SK-N-SH treated with all-trans-retinoic acid at 6 μM for 48 hours (cell line): ENCODE measurements at regions not wholly inside any gene's neighbourhood (a gene's known extent, or its start where the extent isn't known, plus 50 kb on each side); places are given as distances from the start of the nearest gene placed in this dataset.

Experiments
- ATAC-seq: fragments of 200-7000 bp; cut with Tn5 transposase; 3 replicates; pipeline ENCODE4 v1.9.1; 2020; ENCODE audit warnings: mild to moderate bottlenecking, moderate library complexity
- ARNTL ChIP-seq: fragments of 450-650 bp; formaldehyde crosslinking; IDR thresholded peaks from 2 replicates; pipeline ENCODE4 v1.5.0; 2020; ENCODE audit warnings: low read depth, mild to moderate bottlenecking, moderate library complexity, borderline replicate concordance
- BACH2 ChIP-seq: fragments of 250-450 bp; sonication (Bioruptor Pico); IDR thresholded peaks from 2 replicates; pipeline ENCODE4 v1.9.0; 2021; ENCODE audit warnings: mild to moderate bottlenecking, borderline replicate concordance
- CSDC2 ChIP-seq: fragments of 250-450 bp; sonication (Bioruptor Pico); IDR thresholded peaks from 2 replicates; pipeline ENCODE4 v1.5.0; 2020; ENCODE audit warnings: mild to moderate bottlenecking, moderate library complexity
- ESRRG ChIP-seq: fragments of 250-450 bp; sonication (Bioruptor Pico); IDR thresholded peaks from 2 replicates; pipeline ENCODE4 v1.6.1; 2021; ENCODE audit warnings: mild to moderate bottlenecking
- GLIS3 ChIP-seq: fragments of 250-450 bp; sonication (Bioruptor Pico); IDR thresholded peaks from 2 replicates; pipeline ENCODE4 v1.5.0; 2020; ENCODE audit warnings: mild to moderate bottlenecking, moderate library complexity
- ISL1 ChIP-seq: fragments of 250-450 bp; sonication (Bioruptor Pico); IDR thresholded peaks from 2 replicates; pipeline ENCODE4 v2.1.2; 2022; ENCODE audit warnings: mild to moderate bottlenecking, moderate library complexity
- OSR1 ChIP-seq: fragments of 250-450 bp; sonication (Bioruptor Pico); IDR thresholded peaks from 2 replicates; pipeline ENCODE4 v1.8.0; 2022; ENCODE audit warnings: moderate library complexity, mild to moderate bottlenecking, inconsistent platforms
- PPARA ChIP-seq: fragments of 250-450 bp; sonication (Bioruptor Pico); IDR thresholded peaks from 2 replicates; pipeline ENCODE4 v1.5.0; 2020; ENCODE audit warnings: mild to moderate bottlenecking, borderline replicate concordance
- SNAI2 ChIP-seq: fragments of 250-450 bp; sonication (Bioruptor Pico); IDR thresholded peaks from 2 replicates; pipeline ENCODE4 v1.5.0; 2020; ENCODE audit warnings: mild to moderate bottlenecking, moderate library complexity
- ZC3H10 ChIP-seq: fragments of 250-450 bp; sonication (Bioruptor Pico); IDR thresholded peaks from 2 replicates; pipeline ENCODE4 v1.5.1; 2021; ENCODE audit warnings: mild to moderate bottlenecking, moderate library complexity
- ZFP3 ChIP-seq: fragments of 250-450 bp; sonication (Bioruptor Pico); IDR thresholded peaks from 2 replicates; pipeline ENCODE4 v1.5.0; 2020; ENCODE audit warnings: mild to moderate bottlenecking, moderate library complexity
- ZFP30 ChIP-seq: fragments of 450-650 bp; formaldehyde crosslinking; IDR thresholded peaks from 2 replicates; pipeline ENCODE4 v1.5.0; 2022; ENCODE audit warnings: mild to moderate bottlenecking, moderate library complexity
- ZNF565 ChIP-seq: fragments of 450-650 bp; formaldehyde crosslinking; conservative IDR thresholded peaks from 2 replicates; pipeline ENCODE4 v1.5.0; 2020; ENCODE audit warnings: low read depth, mild to moderate bottlenecking, moderate library complexity
- ZNF70 ChIP-seq: fragments of 450-650 bp; formaldehyde crosslinking; IDR thresholded peaks from 2 replicates; pipeline ENCODE4 v1.5.0; 2020; ENCODE audit warnings: mild to moderate bottlenecking, moderate library complexity
- ZNF8 ChIP-seq: fragments of 450-650 bp; formaldehyde crosslinking; IDR thresholded peaks from 2 replicates; pipeline ENCODE4 v1.5.0; 2020; ENCODE audit warnings: mild to moderate bottlenecking, moderate library complexity
- TF ChIP-seq, protein P1 (sequence below): fragments of 250-450 bp; sonication (Bioruptor Pico); IDR thresholded peaks from 2 replicates; pipeline ENCODE4 v1.5.0; 2020; ENCODE audit warnings: mild to moderate bottlenecking, moderate library complexity
- TF ChIP-seq, protein P2 (sequence below): fragments of 250-450 bp; sonication (Bioruptor Pico); IDR thresholded peaks from 2 replicates; pipeline ENCODE4 v1.8.0; 2021; ENCODE audit warnings: low read depth, mild to moderate bottlenecking, moderate library complexity, borderline replicate concordance
- TF ChIP-seq, protein P3 (sequence below): fragments of 250-450 bp; sonication (Bioruptor Pico); IDR thresholded peaks from 2 replicates; pipeline ENCODE4 v1.8.0; 2020; ENCODE audit warnings: mild to moderate bottlenecking, moderate library complexity, borderline replicate concordance
- TF ChIP-seq, protein P4 (sequence below): fragments of 250-450 bp; sonication (Bioruptor Pico); IDR thresholded peaks from 2 replicates; pipeline ENCODE4 v1.5.1; 2020; ENCODE audit warnings: low read depth, mild to moderate bottlenecking, moderate library complexity

DNA sequence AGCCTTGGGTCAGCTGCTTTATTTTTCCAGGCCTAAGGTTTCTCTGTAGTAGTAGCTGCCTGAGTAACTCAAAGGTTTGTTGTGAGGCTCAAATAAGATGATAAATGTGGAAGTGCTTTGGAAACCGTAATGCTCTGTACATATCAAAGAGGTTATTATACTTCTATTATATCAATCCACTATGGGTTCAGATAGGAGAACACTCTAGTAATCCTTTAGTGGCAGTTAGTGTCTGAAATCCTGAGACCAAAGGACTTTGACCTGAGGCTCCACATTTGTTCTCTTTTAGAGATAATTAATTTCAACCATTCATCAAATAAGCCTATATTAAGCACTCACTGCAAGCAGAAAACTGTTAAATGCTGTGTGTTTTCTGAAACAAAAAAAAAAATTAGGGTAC is 128.6 kb upstream of the BCL6 start:
- no peak for ATAC-seq
- TF ChIP-seq OSR1 (CRISPR knock-in tag): no peak
- no peak for TF ChIP-seq ZFP30 (CRISPR knock-in tag)
- TF ChIP-seq ZNF70 (CRISPR knock-in tag): no peak
- TF ChIP-seq, protein P1, sequence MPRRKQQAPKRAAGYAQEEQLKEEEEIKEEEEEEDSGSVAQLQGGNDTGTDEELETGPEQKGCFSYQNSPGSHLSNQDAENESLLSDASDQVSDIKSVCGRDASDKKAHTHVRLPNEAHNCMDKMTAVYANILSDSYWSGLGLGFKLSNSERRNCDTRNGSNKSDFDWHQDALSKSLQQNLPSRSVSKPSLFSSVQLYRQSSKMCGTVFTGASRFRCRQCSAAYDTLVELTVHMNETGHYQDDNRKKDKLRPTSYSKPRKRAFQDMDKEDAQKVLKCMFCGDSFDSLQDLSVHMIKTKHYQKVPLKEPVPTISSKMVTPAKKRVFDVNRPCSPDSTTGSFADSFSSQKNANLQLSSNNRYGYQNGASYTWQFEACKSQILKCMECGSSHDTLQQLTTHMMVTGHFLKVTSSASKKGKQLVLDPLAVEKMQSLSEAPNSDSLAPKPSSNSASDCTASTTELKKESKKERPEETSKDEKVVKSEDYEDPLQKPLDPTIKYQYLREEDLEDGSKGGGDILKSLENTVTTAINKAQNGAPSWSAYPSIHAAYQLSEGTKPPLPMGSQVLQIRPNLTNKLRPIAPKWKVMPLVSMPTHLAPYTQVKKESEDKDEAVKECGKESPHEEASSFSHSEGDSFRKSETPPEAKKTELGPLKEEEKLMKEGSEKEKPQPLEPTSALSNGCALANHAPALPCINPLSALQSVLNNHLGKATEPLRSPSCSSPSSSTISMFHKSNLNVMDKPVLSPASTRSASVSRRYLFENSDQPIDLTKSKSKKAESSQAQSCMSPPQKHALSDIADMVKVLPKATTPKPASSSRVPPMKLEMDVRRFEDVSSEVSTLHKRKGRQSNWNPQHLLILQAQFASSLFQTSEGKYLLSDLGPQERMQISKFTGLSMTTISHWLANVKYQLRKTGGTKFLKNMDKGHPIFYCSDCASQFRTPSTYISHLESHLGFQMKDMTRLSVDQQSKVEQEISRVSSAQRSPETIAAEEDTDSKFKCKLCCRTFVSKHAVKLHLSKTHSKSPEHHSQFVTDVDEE (CRISPR knock-in tag): no peak
- TF ChIP-seq, protein P2, sequence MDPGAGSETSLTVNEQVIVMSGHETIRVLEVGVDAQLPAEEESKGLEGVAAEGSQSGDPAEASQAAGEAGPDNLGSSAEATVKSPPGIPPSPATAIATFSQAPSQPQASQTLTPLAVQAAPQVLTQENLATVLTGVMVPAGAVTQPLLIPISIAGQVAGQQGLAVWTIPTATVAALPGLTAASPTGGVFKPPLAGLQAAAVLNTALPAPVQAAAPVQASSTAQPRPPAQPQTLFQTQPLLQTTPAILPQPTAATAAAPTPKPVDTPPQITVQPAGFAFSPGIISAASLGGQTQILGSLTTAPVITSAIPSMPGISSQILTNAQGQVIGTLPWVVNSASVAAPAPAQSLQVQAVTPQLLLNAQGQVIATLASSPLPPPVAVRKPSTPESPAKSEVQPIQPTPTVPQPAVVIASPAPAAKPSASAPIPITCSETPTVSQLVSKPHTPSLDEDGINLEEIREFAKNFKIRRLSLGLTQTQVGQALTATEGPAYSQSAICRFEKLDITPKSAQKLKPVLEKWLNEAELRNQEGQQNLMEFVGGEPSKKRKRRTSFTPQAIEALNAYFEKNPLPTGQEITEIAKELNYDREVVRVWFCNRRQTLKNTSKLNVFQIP (CRISPR knock-in tag): no peak
- no peak for TF ChIP-seq BACH2 (CRISPR knock-in tag)
- TF ChIP-seq ZNF8: no peak
- no peak for TF ChIP-seq ZC3H10 (CRISPR knock-in tag)
- no peak for TF ChIP-seq GLIS3 (CRISPR knock-in tag)
- TF ChIP-seq ISL1 (CRISPR knock-in tag): no peak
- TF ChIP-seq ZNF565 (CRISPR knock-in tag): no peak
- TF ChIP-seq, protein P3, sequence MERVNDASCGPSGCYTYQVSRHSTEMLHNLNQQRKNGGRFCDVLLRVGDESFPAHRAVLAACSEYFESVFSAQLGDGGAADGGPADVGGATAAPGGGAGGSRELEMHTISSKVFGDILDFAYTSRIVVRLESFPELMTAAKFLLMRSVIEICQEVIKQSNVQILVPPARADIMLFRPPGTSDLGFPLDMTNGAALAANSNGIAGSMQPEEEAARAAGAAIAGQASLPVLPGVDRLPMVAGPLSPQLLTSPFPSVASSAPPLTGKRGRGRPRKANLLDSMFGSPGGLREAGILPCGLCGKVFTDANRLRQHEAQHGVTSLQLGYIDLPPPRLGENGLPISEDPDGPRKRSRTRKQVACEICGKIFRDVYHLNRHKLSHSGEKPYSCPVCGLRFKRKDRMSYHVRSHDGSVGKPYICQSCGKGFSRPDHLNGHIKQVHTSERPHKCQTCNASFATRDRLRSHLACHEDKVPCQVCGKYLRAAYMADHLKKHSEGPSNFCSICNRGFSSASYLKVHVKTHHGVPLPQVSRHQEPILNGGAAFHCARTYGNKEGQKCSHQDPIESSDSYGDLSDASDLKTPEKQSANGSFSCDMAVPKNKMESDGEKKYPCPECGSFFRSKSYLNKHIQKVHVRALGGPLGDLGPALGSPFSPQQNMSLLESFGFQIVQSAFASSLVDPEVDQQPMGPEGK (CRISPR knock-in tag): no peak
- no peak for TF ChIP-seq ESRRG
- TF ChIP-seq SNAI2 (CRISPR knock-in tag): no peak
- TF ChIP-seq, protein P4, sequence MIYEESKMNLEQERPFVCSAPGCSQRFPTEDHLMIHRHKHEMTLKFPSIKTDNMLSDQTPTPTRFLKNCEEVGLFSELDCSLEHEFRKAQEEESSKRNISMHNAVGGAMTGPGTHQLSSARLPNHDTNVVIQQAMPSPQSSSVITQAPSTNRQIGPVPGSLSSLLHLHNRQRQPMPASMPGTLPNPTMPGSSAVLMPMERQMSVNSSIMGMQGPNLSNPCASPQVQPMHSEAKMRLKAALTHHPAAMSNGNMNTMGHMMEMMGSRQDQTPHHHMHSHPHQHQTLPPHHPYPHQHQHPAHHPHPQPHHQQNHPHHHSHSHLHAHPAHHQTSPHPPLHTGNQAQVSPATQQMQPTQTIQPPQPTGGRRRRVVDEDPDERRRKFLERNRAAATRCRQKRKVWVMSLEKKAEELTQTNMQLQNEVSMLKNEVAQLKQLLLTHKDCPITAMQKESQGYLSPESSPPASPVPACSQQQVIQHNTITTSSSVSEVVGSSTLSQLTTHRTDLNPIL: no peak
- TF ChIP-seq ARNTL (CRISPR knock-in tag): no peak

DNA sequence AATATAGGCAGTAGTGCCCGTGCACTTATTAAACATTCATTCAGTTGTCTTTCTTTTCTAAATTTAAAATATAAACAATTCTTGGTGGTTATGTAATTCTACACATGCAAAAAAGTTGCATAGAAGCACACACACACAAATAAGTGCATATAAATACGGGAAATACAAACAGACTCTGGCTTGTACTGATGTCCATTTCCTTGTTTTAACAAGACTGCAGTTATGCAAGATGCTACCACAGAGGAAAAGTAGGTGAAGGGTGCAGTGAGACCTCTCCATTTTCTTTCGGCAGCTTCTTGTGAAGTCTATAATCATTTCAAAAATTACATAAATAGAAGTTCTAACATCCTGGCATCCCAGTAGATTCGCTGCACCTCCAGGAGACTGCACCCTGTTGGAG is 130.6 kb upstream of the BCL6 start:
- ATAC-seq: no peak
- TF ChIP-seq SNAI2 (CRISPR knock-in tag) (no peak), CSDC2 (CRISPR knock-in tag) (no peak), PPARA (CRISPR knock-in tag) (no peak), BACH2 (CRISPR knock-in tag) (no peak), ZC3H10 (CRISPR knock-in tag) (no peak), ZNF70 (CRISPR knock-in tag) (no peak), ZFP3 (no peak), ZNF8 (no peak)
- TF ChIP-seq, protein P3 (CRISPR knock-in tag): no peak
- TF ChIP-seq, protein P1 (CRISPR knock-in tag): no peak
